ENCODE measurements at regions not wholly inside any gene's neighbourhood (a gene's known extent, or its start where the extent isn't known, plus 50 kb on each side); places are given as distances from the start of the nearest gene placed in this dataset.
"Not testable (repeated sequence)": the region's sequence is repeated elsewhere in the genome, so short reads cannot be mapped to it uniquely, and the experiment has no call there.

- Mint-ChIP-seq H3K9me3 (ENCODE audit: low read depth) (no peaks in the 10 kb centered on the region), H3K27ac (ENCODE audit: unreplicated experiment) (no peak overlapping the region), H3K36me3 (ENCODE audit: low read depth) (no peaks in the 10 kb centered on the region), H3K4me1 (ENCODE audit: low read depth) (no peaks in the 10 kb centered on the region), H3K4me3 (ENCODE audit: unreplicated experiment) (no peak overlapping the region), H3K27me3 (ENCODE audit: low read depth) (peaks cover 1% of the 10 kb centered on the region)
- no peak for DNase-seq (ENCODE audit: low spot score)
- TF ChIP-seq CTCF (IDR thresholded peaks at IDR 0.05): no peak
Observed at GRCh38 chr1:164163289-164163849, 395.6 kb upstream of the PBX1 start.

- no peaks in the 10 kb centered on the region for H3K36me3 Mint-ChIP-seq (ENCODE audit: low read depth)
- peaks cover 1% of the 10 kb centered on the region for H3K27me3 Mint-ChIP-seq (ENCODE audit: low read depth)
- no peak overlapping the region for H3K4me3 Mint-ChIP-seq (ENCODE audit: unreplicated experiment)
- H3K9me3 Mint-ChIP-seq (ENCODE audit: low read depth): peaks cover 13% of the 10 kb centered on the region
- no peak for DNase-seq (ENCODE audit: low spot score)
- no peak overlapping the region for H3K27ac Mint-ChIP-seq (ENCODE audit: unreplicated experiment)
- H3K4me1 Mint-ChIP-seq (ENCODE audit: low read depth): no peaks in the 10 kb centered on the region
- no peak for TF ChIP-seq CTCF (IDR thresholded peaks at IDR 0.05)
Observed at GRCh38 chr1:164165466-164165865, 393.5 kb upstream of the PBX1 start.

- H3K27me3 Mint-ChIP-seq (ENCODE audit: low read depth); H3K4me1 Mint-ChIP-seq (ENCODE audit: low read depth); DNase-seq (ENCODE audit: low spot score); H3K27ac Mint-ChIP-seq (ENCODE audit: unreplicated experiment); H3K4me3 Mint-ChIP-seq (ENCODE audit: unreplicated experiment); H3K36me3 Mint-ChIP-seq (ENCODE audit: low read depth): not testable (repeated sequence)
- TF ChIP-seq CTCF (IDR thresholded peaks at IDR 0.05): peak; percentile 59
- H3K9me3 Mint-ChIP-seq (ENCODE audit: low read depth): peaks cover 18% of the 10 kb centered on the region
Observed at GRCh38 chr1:164166454-164166853, 392.5 kb upstream of the PBX1 start.

GRCh38 chr1:164177118-164177517 is 381.9 kb upstream of the PBX1 start:
- Mint-ChIP-seq H3K36me3 (ENCODE audit: low read depth) (no peaks in the 10 kb centered on the region), H3K4me3 (ENCODE audit: unreplicated experiment) (no peak overlapping the region), H3K4me1 (ENCODE audit: low read depth) (no peaks in the 10 kb centered on the region), H3K9me3 (ENCODE audit: low read depth) (no peaks in the 10 kb centered on the region), H3K27me3 (ENCODE audit: low read depth) (peaks cover 9% of the 10 kb centered on the region), H3K27ac (ENCODE audit: unreplicated experiment) (no peak overlapping the region)
- TF ChIP-seq CTCF (IDR thresholded peaks at IDR 0.05): no peak
- no peak for DNase-seq (ENCODE audit: low spot score)

- DNase-seq (ENCODE audit: low spot score): no peak
- no peaks in the 10 kb centered on the region for H3K9me3 Mint-ChIP-seq (ENCODE audit: low read depth)
- H3K36me3 Mint-ChIP-seq (ENCODE audit: low read depth): no peaks in the 10 kb centered on the region
- peaks cover 9% of the 10 kb centered on the region for H3K27me3 Mint-ChIP-seq (ENCODE audit: low read depth)
- no peak overlapping the region for H3K27ac Mint-ChIP-seq (ENCODE audit: unreplicated experiment)
- no peak overlapping the region for H3K4me3 Mint-ChIP-seq (ENCODE audit: unreplicated experiment)
- no peaks in the 10 kb centered on the region for H3K4me1 Mint-ChIP-seq (ENCODE audit: low read depth)
- TF ChIP-seq CTCF (IDR thresholded peaks at IDR 0.05): no peak
Observed at GRCh38 chr1:164180824-164181223, 378.2 kb upstream of the PBX1 start.
